Smooth muscle cell (in vitro differentiated cells): ENCODE measurements at regions not wholly inside any gene's neighbourhood (a gene's known extent, or its start where the extent isn't known, plus 50 kb on each side); places are given as distances from the start of the nearest gene placed in this dataset.

Source experiments
- DNase-seq: peaks from one replicate; lab custom pipeline; 2025; ENCODE audit not compliant: unreplicated experiment; lab: John Stamatoyannopoulos, UW
- H2AFZ ChIP-seq: fragments of 200-600 bp; sonication (generic); 2 replicates; pipeline ENCODE4 v1.6.0; 2016; ENCODE audit warnings: antibody characterized with exemption, low read depth, mild to moderate bottlenecking
- H3F3A ChIP-seq: fragments of 200-600 bp; sonication (generic); 2 replicates; pipeline ENCODE4 v1.6.0; 2017; ENCODE audit warnings: antibody characterized with exemption, low read depth
- H3K27ac ChIP-seq: fragments of 200-600 bp; sonication (generic); 2 replicates; pipeline ENCODE4 v1.5.1; 2016; ENCODE audit warnings: low read depth, mild to moderate bottlenecking
- H3K27me3 ChIP-seq: fragments of 200-600 bp; sonication (generic); 2 replicates; pipeline ENCODE4 v1.6.1; 2016; ENCODE audit warnings: low read depth, mild to moderate bottlenecking
- H3K36me3 ChIP-seq: fragments of 200-600 bp; sonication (generic); 2 replicates; pipeline ENCODE4 v1.5.1; 2016; ENCODE audit warnings: low read depth
- H3K4me1 ChIP-seq: fragments of 200-600 bp; sonication (generic); 2 replicates; pipeline ENCODE4 v1.5.1; 2016; ENCODE audit warnings: low read depth
- H3K4me2 ChIP-seq: fragments of 200-600 bp; sonication (generic); 2 replicates; pipeline ENCODE4 v1.6.0; 2016; ENCODE audit warnings: mild to moderate bottlenecking
- H3K4me3 ChIP-seq: fragments of 200-600 bp; sonication (generic); 2 replicates; pipeline ENCODE4 v1.5.1; 2016; ENCODE audit warnings: mild to moderate bottlenecking
- H3K79me2 ChIP-seq: fragments of 200-600 bp; sonication (generic); 2 replicates; pipeline ENCODE4 v1.6.0; 2016; ENCODE audit warnings: low read depth, mild to moderate bottlenecking
- H3K9ac ChIP-seq: fragments of 200-600 bp; sonication (generic); 2 replicates; pipeline ENCODE4 v1.6.0; 2016; ENCODE audit warnings: low read depth
- H3K9me3 ChIP-seq: fragments of 200-600 bp; sonication (generic); replicated peaks from 2 replicates; pipeline ENCODE4 v1.5.1; 2016; ENCODE audit warnings: low read depth
- H4K20me1 ChIP-seq: fragments of 200-600 bp; sonication (generic); 2 replicates; pipeline ENCODE4 v1.6.0; 2016; ENCODE audit warnings: low read depth
- CTCF ChIP-seq: fragments of 200-600 bp; sonication (generic); IDR thresholded peaks from 2 replicates; pipeline ENCODE4 v1.5.1; 2017; ENCODE audit warnings: borderline replicate concordance, mild to moderate bottlenecking, antibody characterized with exemption; ENCODE audit not compliant: insufficient read depth, poor library complexity, severe bottlenecking
- WGBS: methylation state at CpG from one replicate; pipeline ENCODE4 v1.1.7; 2016; ENCODE audit warnings: low lambda C conversion rate; 5-methylcytosine and 5-hydroxymethylcytosine counted together

GRCh38 chr9:22395687-22396141, 50.9 kb upstream of the DMRTA1 start:
- H3K9ac ChIP-seq = no peak overlapping the region
- no peak overlapping the region for H3K4me3 ChIP-seq
- H3K36me3 ChIP-seq = no peaks in the 10 kb centered on the region
- no peaks in the 10 kb centered on the region for H3K4me1 ChIP-seq
- no peaks in the 10 kb centered on the region for H3K9me3 ChIP-seq
- H3K79me2 ChIP-seq = no peaks in the 10 kb centered on the region
- peaks cover 49% of the 10 kb centered on the region for H4K20me1 ChIP-seq
- no peak overlapping the region for H2AFZ ChIP-seq
- 55% methylated on average over 2 of the region's 2 CpGs for WGBS
- no peak overlapping the region for H3K4me2 ChIP-seq
- no peak for DNase-seq
- H3K27me3 ChIP-seq = no peaks in the 10 kb centered on the region
- no peak overlapping the region for H3K27ac ChIP-seq
- TF ChIP-seq CTCF = no peak
- H3F3A ChIP-seq = no peaks in the 10 kb centered on the region
